SKM-1 (cell line): ENCODE measurements at regions not wholly inside any gene's neighbourhood (a gene's known extent, or its start where the extent isn't known, plus 50 kb on each side); places are given as distances from the start of the nearest gene placed in this dataset.

Source experiments
- DNase-seq: peaks from one replicate; lab custom pipeline; 2025; ENCODE audit not compliant: unreplicated experiment; lab: John Stamatoyannopoulos, UW

- no peak for DNase-seq
Measured at GRCh38 chr5:56434986-56435385, 201.9 kb upstream of the ANKRD55 start.

GRCh38 chr5:56433039-56433617 lies 200.0 kb upstream of the ANKRD55 start:
- no peak for DNase-seq

GRCh38 chr5:56432321-56432720 lies 199.2 kb upstream of the ANKRD55 start:
- no peak for DNase-seq

- no peak for DNase-seq
Measured at GRCh38 chr5:56430422-56430821, 197.3 kb upstream of the ANKRD55 start.

GRCh38 chr5:56429110-56429561 lies 196.0 kb upstream of the ANKRD55 start:
- DNase-seq: no peak

GRCh38 chr5:56426693-56427092 lies 193.6 kb upstream of the ANKRD55 start:
- DNase-seq: no peak

GRCh38 chr5:56422076-56422762 lies 189.1 kb upstream of the ANKRD55 start:
- DNase-seq: no peak

GRCh38 chr5:56421246-56422075 lies 188.3 kb upstream of the ANKRD55 start:
- DNase-seq: no peak

GRCh38 chr5:56420323-56420722 lies 187.2 kb upstream of the ANKRD55 start:
- DNase-seq: no peak

- no peak for DNase-seq
Measured at GRCh38 chr5:56419667-56420066, 186.5 kb upstream of the ANKRD55 start.

- peak; percentile 99 for DNase-seq
Measured at GRCh38 chr5:56415356-56415765, 182.2 kb upstream of the ANKRD55 start.

- DNase-seq: peak; percentile 61
Measured at GRCh38 chr5:56414066-56414465, 180.9 kb upstream of the ANKRD55 start.

GRCh38 chr5:56413546-56413945 lies 180.4 kb upstream of the ANKRD55 start:
- no peak for DNase-seq

- peak; percentile 24 for DNase-seq
Measured at GRCh38 chr5:56412601-56413379, 179.7 kb upstream of the ANKRD55 start.

- no peak for DNase-seq
Measured at GRCh38 chr5:56410696-56411095, 177.6 kb upstream of the ANKRD55 start.

GRCh38 chr5:56409331-56410190 lies 176.4 kb upstream of the ANKRD55 start:
- no peak for DNase-seq

GRCh38 chr5:56406838-56407237 lies 173.7 kb upstream of the ANKRD55 start:
- DNase-seq: no peak

GRCh38 chr5:56406221-56406620 lies 173.1 kb upstream of the ANKRD55 start:
- no peak for DNase-seq

- DNase-seq: no peak
Measured at GRCh38 chr5:56405116-56405908, 172.2 kb upstream of the ANKRD55 start.
